Caco-2 (cell line): ENCODE measurements at regions not wholly inside any gene's neighbourhood (a gene's known extent, or its start where the extent isn't known, plus 50 kb on each side); places are given as distances from the start of the nearest gene placed in this dataset.

ENCODE experiments used
- BruUV-seq: library from RNA; stranded (reverse); fragments of 400-500 nt; replicated peaks from 2 replicates; lab custom pipeline; 2021; lab: Mats Ljungman, UMichigan
- CTCF ChIA-PET: fragments of 300-600 bp; sonication (Branson Sonifier 250); formaldehyde crosslinking; loops from one replicate; lab custom pipeline; 2022; ENCODE audit warnings: antibody characterized with exemption; lab: Charles Lee
- POLR2A ChIA-PET: fragments of 300-600 bp; sonication (Branson Sonifier 250); formaldehyde crosslinking; loops from one replicate; lab custom pipeline; 2022; ENCODE audit warnings: antibody characterized with exemption; lab: Charles Lee
- DNase-seq, 2 experiments: peaks; one replicate each; pipeline versions ENCODE4 v3.0.0 to v3.0.0-alpha.2; 2020 to 2022
- H3K27me3 ChIP-seq: replicated peaks from 2 replicates; pipeline ENCODE4 v1.6.0; 2011; ENCODE audit warnings: low read length; ENCODE audit not compliant: control insufficient read depth, insufficient read depth
- H3K36me3 ChIP-seq: 2 replicates; pipeline ENCODE4 v1.5.1; 2011; ENCODE audit warnings: low read length; ENCODE audit not compliant: control insufficient read depth, insufficient read depth
- H3K4me1 ChIP-seq: fragments of 250-450 bp; sonication (Bioruptor Pico); 2 replicates; pipeline ENCODE4 v1.5.1; 2020; ENCODE audit warnings: mild to moderate bottlenecking
- H3K4me3 ChIP-seq: 2 replicates; pipeline ENCODE4 v1.5.1; 2011; ENCODE audit warnings: low read depth, mild to moderate bottlenecking, control low read depth, low read length
- H3K9me3 ChIP-seq: fragments of 250-450 bp; sonication (Bioruptor Pico); 2 replicates; pipeline ENCODE4 v1.5.1; 2020; ENCODE audit warnings: mild to moderate bottlenecking, moderate library complexity
- H3K27ac Mint-ChIP-seq: one replicate; pipeline ENCODE4 v1.8.0; 2022; ENCODE audit warnings: mixed read lengths; ENCODE audit not compliant: unreplicated experiment
- H3K27me3 Mint-ChIP-seq: one replicate; pipeline ENCODE4 v1.8.0; 2022; ENCODE audit warnings: mixed read lengths; ENCODE audit not compliant: insufficient read depth, unreplicated experiment
- H3K36me3 Mint-ChIP-seq: one replicate; pipeline ENCODE4 v1.8.0; 2022; ENCODE audit warnings: mild to moderate bottlenecking, mixed read lengths; ENCODE audit not compliant: insufficient read depth, unreplicated experiment
- H3K4me1 Mint-ChIP-seq: one replicate; pipeline ENCODE4 v1.8.0; 2022; ENCODE audit warnings: low read depth, mixed read lengths; ENCODE audit not compliant: unreplicated experiment
- H3K4me3 Mint-ChIP-seq: one replicate; pipeline ENCODE4 v1.8.0; 2022; ENCODE audit warnings: mild to moderate bottlenecking, moderate library complexity, mixed read lengths; ENCODE audit not compliant: unreplicated experiment
- H3K9me3 Mint-ChIP-seq: one replicate; pipeline ENCODE4 v1.8.0; 2022; ENCODE audit warnings: mixed read lengths; ENCODE audit not compliant: unreplicated experiment
- CTCF ChIP-seq, 2 experiments: fragments of 200-600 bp in 1 of 2; IDR thresholded peaks; 1 replicate in 1 of 2; 2 replicates in 1 of 2; pipeline versions ENCODE4 v1.5.1 to v1.8.0; 2011 to 2022; ENCODE audit warnings: antibody characterized with exemption in 1 of 2, control low read depth in 1 of 2, inconsistent platforms in 1 of 2, low read depth in 1 of 2, low read length in 1 of 2, mild to moderate bottlenecking in 1 of 2, moderate library complexity in 1 of 2; ENCODE audit not compliant: insufficient read depth in 1 of 2, severe bottlenecking in 1 of 2, unreplicated experiment in 1 of 2
- intact Hi-C: fragments of 100-400 bp; cut with micrococcal nuclease; formaldehyde crosslinking; loops from one replicate; pipeline ENCODE4 v1.10.0; 2022; ENCODE audit not compliant: unreplicated experiment

GRCh38 chr4:38538517-38538916 lies 125.5 kb upstream of the KLF3 start:
- no peaks in the 10 kb centered on the region for H3K36me3 ChIP-seq
- ChIA-PET CTCF (no interaction called here), POLR2A (no interaction called here)
- Mint-ChIP-seq H3K27ac (no peak overlapping the region), H3K9me3 (no peaks in the 10 kb centered on the region), H3K27me3 (peaks cover 3% of the 10 kb centered on the region), H3K36me3 (no peaks in the 10 kb centered on the region), H3K4me1 (no peaks in the 10 kb centered on the region), H3K4me3 (no peak overlapping the region)
- no peak for TF ChIP-seq CTCF (IDR thresholded peaks at IDR 0.05; ENCODE audit: insufficient read depth in 1 of 2, low read depth in 1 of 2, low read length in 1 of 2, severe bottlenecking in 1 of 2, unreplicated experiment in 1 of 2)
- no peak for DNase-seq
- no peaks in the 10 kb centered on the region for H3K27me3 ChIP-seq
- H3K4me1 ChIP-seq, result no peaks in the 10 kb centered on the region
- H3K4me3 ChIP-seq, result no peak overlapping the region
- BruUV-seq, result no TSS peak
- no peaks in the 10 kb centered on the region for H3K9me3 ChIP-seq
- intact Hi-C loops, result no loop called here

GRCh38 chr4:38539501-38539900 lies 124.5 kb upstream of the KLF3 start:
- Histone ChIP-seq H3K9me3 (no peaks in the 10 kb centered on the region), H3K27me3 (no peaks in the 10 kb centered on the region), H3K36me3 (no peaks in the 10 kb centered on the region), H3K4me3 (no peak overlapping the region), H3K4me1 (no peaks in the 10 kb centered on the region)
- H3K27ac Mint-ChIP-seq, result no peak overlapping the region
- DNase-seq, result no peak
- ChIA-PET POLR2A (no interaction called here), CTCF (interaction anchor here (0.5 kb wide), 1 partner anchor 13 kb away, joined by 10 read pairs; no protein-coding TSS in a partner anchor)
- H3K36me3 Mint-ChIP-seq, result no peaks in the 10 kb centered on the region
- TF ChIP-seq CTCF (IDR thresholded peaks at IDR 0.05; ENCODE audit: insufficient read depth in 1 of 2, low read depth in 1 of 2, low read length in 1 of 2, severe bottlenecking in 1 of 2, unreplicated experiment in 1 of 2), result no peak
- H3K9me3 Mint-ChIP-seq, result no peaks in the 10 kb centered on the region
- H3K27me3 Mint-ChIP-seq, result peaks cover 3% of the 10 kb centered on the region
- intact Hi-C loops, result no loop called here
- BruUV-seq, result no TSS peak
- H3K4me3 Mint-ChIP-seq, result no peak overlapping the region
- no peaks in the 10 kb centered on the region for H3K4me1 Mint-ChIP-seq

GRCh38 chr4:38547052-38547451 lies 116.9 kb upstream of the KLF3 start:
- no peaks in the 10 kb centered on the region for H3K4me1 Mint-ChIP-seq
- H3K4me3 Mint-ChIP-seq, result no peak overlapping the region
- intact Hi-C loops, result no loop called here
- no peaks in the 10 kb centered on the region for H3K9me3 ChIP-seq
- no peaks in the 10 kb centered on the region for H3K4me1 ChIP-seq
- H3K36me3 ChIP-seq, result no peaks in the 10 kb centered on the region
- H3K27me3 Mint-ChIP-seq, result no peaks in the 10 kb centered on the region
- no peaks in the 10 kb centered on the region for H3K27me3 ChIP-seq
- no peak overlapping the region for H3K27ac Mint-ChIP-seq
- POLR2A ChIA-PET, result no interaction called here
- CTCF ChIA-PET, result no interaction called here
- no peak for DNase-seq
- H3K9me3 Mint-ChIP-seq, result no peaks in the 10 kb centered on the region
- TF ChIP-seq CTCF (IDR thresholded peaks at IDR 0.05; ENCODE audit: insufficient read depth in 1 of 2, low read depth in 1 of 2, low read length in 1 of 2, severe bottlenecking in 1 of 2, unreplicated experiment in 1 of 2), result no peak
- H3K36me3 Mint-ChIP-seq, result no peaks in the 10 kb centered on the region
- no peak overlapping the region for H3K4me3 ChIP-seq
- BruUV-seq, result no TSS peak
